Aorta (tissue), 5 donors: ENCODE measurements at regions not wholly inside any gene's neighbourhood (a gene's known extent, or its start where the extent isn't known, plus 50 kb on each side); places are given as distances from the start of the nearest gene placed in this dataset.

Experiments used
- ATAC-seq: fragments of 200-7000 bp; cut with Tn5 transposase; one replicate; pipeline ENCODE4 v1.9.1; 2022; ENCODE audit warnings: moderate library complexity; ENCODE audit not compliant: low FRiP score
- DNase-seq, 2 donors: peaks; one replicate each; pipeline ENCODE4 v3.0.0-alpha.2; 2020
- H3K27ac ChIP-seq, 2 donors: one replicate each; pipeline ENCODE4 v1.5.1; 2013; ENCODE audit warnings: low read length in 2 of 2, mild to moderate bottlenecking in 2 of 2, moderate library complexity in 2 of 2, control low read depth in 1 of 2, inconsistent platforms in 1 of 2, low read depth in 1 of 2
- H3K27me3 ChIP-seq, 2 donors: one replicate each; pipeline ENCODE4 v1.6.1; 2013; ENCODE audit warnings: control low read depth in 1 of 2, low read length in 1 of 2, mild to moderate bottlenecking in 1 of 2, moderate library complexity in 1 of 2; ENCODE audit not compliant: insufficient read depth in 2 of 2, control insufficient read depth in 1 of 2
- H3K36me3 ChIP-seq, 2 donors: one replicate each; pipeline ENCODE4 v1.6.1; 2013; ENCODE audit warnings: control low read depth in 1 of 2, low read length in 1 of 2, mild to moderate bottlenecking in 1 of 2; ENCODE audit not compliant: insufficient read depth in 2 of 2, control insufficient read depth in 1 of 2
- H3K4me1 ChIP-seq, 2 donors: one replicate each; pipeline ENCODE4 v1.6.1; 2013; ENCODE audit warnings: low read length in 2 of 2, control low read depth in 1 of 2, mild to moderate bottlenecking in 1 of 2, moderate library complexity in 1 of 2; ENCODE audit not compliant: insufficient read depth in 2 of 2, control insufficient read depth in 1 of 2
- H3K4me3 ChIP-seq, 2 donors: one replicate each; pipeline ENCODE4 v1.5.1; 2013; ENCODE audit warnings: low read length in 2 of 2, control low read depth in 1 of 2, mild to moderate bottlenecking in 1 of 2
- H3K9me3 ChIP-seq: one replicate; pipeline ENCODE4 v1.6.1; 2013; ENCODE audit warnings: mild to moderate bottlenecking, low read length; ENCODE audit not compliant: control insufficient read depth
- WGBS, 2 donors: extraction: QIAGEN DNeasy Blood & Tissue Kit; methylation state at CpG; one replicate each; pipeline ENCODE4 v1.1.7; 2013; 5-methylcytosine and 5-hydroxymethylcytosine counted together
- intact Hi-C, 2 donors: fragments of 100-400 bp; cut with DNase I; formaldehyde crosslinking; loops; one replicate each; pipeline versions ENCODE4 v1.14.2 to v1.15.0; 2022
- donor health status: healthy with polysubstance abuse.
- donor health status: Bipolar disorder and iron deficiency.
- donor health status: DM: no; HTN: no; CAD: no.
- donor health status: DM: no; HTN: no; CAD: no.
- donor health status: DM: yes; HTN: yes; CAD: no.

DNA sequence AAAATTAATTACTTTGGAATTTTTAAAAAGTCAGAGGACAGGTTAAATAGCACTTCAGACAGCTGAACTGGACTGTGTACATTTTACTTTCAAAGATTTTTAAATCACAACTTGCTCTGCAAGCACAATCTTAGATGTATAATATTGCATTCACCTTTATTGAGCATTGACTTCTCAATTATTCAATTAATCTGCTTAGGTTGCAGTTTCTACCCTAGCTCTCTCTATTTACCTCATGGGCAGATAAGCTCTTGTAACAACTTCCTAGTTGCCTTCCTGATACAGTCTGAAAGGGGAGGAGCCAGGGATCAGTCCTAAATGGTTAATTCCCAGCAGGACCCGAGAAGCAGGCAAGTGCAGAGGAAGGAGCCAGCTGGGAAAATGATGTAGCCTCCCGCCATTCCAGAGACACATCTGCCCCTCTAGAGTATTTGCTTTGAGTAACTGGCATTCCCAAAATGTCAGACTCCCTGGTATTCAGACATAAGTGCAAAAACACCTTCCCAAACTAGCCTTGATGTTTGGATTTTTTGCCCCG lies 302.8 kb downstream of the GALC start:
- no peak for DNase-seq

DNA sequence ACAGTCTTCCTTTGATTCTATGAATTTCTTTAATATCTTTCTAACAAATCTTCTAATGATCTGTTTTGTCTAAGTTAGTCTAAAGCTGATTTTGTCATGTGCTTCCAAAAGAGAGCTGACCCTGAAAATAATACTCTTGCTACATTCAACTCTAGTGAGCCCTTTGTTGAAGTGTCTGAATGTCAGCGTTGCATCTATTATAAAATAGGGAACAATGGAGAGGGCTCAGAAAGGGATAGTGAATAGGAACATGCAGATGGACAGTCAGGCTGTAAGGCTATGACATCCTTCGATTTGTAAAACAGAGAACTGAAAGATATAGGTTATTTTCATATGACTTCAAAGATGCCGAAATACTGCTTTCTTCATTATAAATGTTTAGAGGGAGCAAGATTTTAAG lies 304.5 kb downstream of the GALC start:
- WGBS, 2 donors = 90 to 92% methylated on average over 3 of the region's 3 CpGs
- H3K27ac ChIP-seq = no peak overlapping the region
- H3K4me3 ChIP-seq = no peak overlapping the region
- intact Hi-C loops = no loop called here
- no peak for DNase-seq
- no peaks in the 10 kb centered on the region for H3K36me3 ChIP-seq
- peaks cover 2% of the 10 kb centered on the region for H3K9me3 ChIP-seq
- ATAC-seq = no peak
- H3K27me3 ChIP-seq = no peaks in the 10 kb centered on the region
- H3K4me1 ChIP-seq = no peaks in the 10 kb centered on the region

More for the DNA sequence above, 302.8 kb downstream of the GALC start:
- no peak for ATAC-seq
- 17 to 20% methylated on average over 3 of the region's 3 CpGs for WGBS, 2 donors
- no peaks in the 10 kb centered on the region for H3K4me1 ChIP-seq
- H3K4me3 ChIP-seq = no peak overlapping the region
- intact Hi-C loops = no loop called here
- no peaks in the 10 kb centered on the region for H3K27me3 ChIP-seq
- H3K36me3 ChIP-seq = no peaks in the 10 kb centered on the region
- H3K9me3 ChIP-seq = no peaks in the 10 kb centered on the region
- H3K27ac ChIP-seq = no peak overlapping the region

DNA sequence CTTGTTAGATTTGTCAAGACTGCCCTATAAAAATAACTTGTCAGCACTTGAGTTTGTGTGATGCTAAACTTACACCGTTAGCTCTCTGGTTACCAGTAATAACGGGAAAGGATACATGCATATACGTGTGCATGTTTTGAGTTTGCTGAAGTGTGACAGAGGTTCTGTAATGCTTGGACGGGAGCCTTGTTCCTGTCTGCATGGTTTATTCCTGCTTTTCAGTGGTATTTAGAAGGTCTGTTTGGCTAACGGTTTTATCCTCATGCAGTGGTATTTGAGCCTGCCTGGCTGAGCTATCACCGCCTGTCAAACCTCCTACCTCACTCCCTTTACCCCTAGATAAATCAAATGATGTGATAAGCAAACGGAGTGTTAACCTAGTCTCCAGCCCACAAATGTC lies 305.6 kb downstream of the GALC start:
- intact Hi-C loops = no loop called here
- Histone ChIP-seq H3K27me3 (no peaks in the 10 kb centered on the region), H3K9me3 (peaks cover 4% of the 10 kb centered on the region), H3K36me3 (no peaks in the 10 kb centered on the region), H3K4me1 (no peaks in the 10 kb centered on the region), H3K4me3 (no peak overlapping the region), H3K27ac (no peak overlapping the region)
- WGBS, 2 donors = 10 to 12% methylated on average over 7 of the region's 7 CpGs
- ATAC-seq = no peak
- DNase-seq = no peak

DNA sequence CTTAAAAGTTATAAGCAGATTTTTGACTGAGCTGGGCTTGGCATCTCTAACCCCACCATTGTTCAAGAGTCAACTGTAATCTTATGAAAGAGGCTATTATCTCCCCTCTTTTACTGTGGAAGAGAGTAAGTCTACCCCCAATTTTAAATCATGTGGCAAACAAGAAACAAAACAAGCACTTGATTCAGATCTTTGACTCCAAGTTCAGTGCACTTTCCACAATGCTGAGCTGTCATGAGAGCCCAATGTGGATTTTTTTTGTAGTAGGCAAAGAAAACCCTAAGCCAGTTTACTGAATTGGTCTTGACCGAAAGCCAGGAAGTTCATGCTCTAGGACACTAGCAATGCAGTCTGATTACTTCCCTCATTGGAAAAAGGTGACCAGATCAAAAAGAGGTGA lies 306.2 kb downstream of the GALC start:
- no peaks in the 10 kb centered on the region for H3K27me3 ChIP-seq
- no peak overlapping the region for H3K4me3 ChIP-seq
- H3K9me3 ChIP-seq = peaks cover 4% of the 10 kb centered on the region
- 92 to 93% methylated on average over 1 of the region's 1 CpG for WGBS, 2 donors
- ATAC-seq (no peak), DNase-seq (no peak)
- no peaks in the 10 kb centered on the region for H3K4me1 ChIP-seq
- H3K27ac ChIP-seq = no peak overlapping the region
- intact Hi-C loops = no loop called here
- H3K36me3 ChIP-seq = no peaks in the 10 kb centered on the region

DNA sequence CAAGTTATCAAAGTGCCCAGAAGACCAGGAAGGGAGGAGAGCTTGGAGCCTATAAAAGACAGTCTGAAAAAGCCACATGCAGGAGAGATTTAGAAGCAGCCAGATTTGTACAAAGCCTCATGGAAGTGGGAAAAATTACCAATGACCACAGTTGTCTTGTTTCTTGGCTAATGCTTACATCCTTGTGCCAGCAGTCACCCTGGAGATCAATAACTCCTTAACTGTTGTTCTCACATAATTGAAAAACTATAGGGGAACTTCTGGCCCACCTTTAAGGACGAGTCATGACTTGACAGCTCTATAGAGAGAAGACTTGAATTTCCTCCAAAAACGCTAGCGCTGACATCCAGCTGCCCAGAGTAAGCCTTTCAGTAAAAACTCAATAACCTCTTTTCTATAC lies 313.1 kb downstream of the GALC start:
- no peak for DNase-seq

DNA sequence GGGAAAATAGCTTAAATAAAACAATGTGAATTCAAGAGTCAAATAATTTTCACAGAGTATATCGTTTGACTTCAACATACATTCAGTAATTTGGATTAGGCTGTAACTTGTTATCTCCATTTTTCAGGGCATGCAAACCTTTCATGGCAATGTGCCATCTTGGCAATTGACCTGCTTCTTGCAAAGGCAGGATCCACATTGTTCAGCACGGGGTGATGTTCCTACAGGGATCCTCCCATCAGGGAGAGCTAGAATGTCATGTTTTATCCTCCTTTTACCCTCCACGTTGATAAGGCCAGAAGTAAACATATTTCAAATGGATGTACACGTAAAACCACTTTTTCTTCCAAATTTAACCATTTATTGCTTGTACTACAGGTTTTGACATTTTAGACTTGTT lies 314.4 kb downstream of the GALC start:
- 37 to 40% methylated on average over 4 of the region's 4 CpGs for WGBS, 2 donors
- no peak for ATAC-seq

More for the DNA sequence above, 313.1 kb downstream of the GALC start:
- Histone ChIP-seq H3K36me3 (no peaks in the 10 kb centered on the region), H3K4me3 (no peak overlapping the region), H3K27ac (no peak overlapping the region), H3K4me1 (no peaks in the 10 kb centered on the region), H3K9me3 (peaks cover 4% of the 10 kb centered on the region), H3K27me3 (peaks cover 0 to 2% of the 10 kb centered on the region in 2 donors)
- intact Hi-C loops = no loop called here
- 60 to 64% methylated on average over 3 of the region's 3 CpGs for WGBS, 2 donors
- ATAC-seq = no peak

DNA sequence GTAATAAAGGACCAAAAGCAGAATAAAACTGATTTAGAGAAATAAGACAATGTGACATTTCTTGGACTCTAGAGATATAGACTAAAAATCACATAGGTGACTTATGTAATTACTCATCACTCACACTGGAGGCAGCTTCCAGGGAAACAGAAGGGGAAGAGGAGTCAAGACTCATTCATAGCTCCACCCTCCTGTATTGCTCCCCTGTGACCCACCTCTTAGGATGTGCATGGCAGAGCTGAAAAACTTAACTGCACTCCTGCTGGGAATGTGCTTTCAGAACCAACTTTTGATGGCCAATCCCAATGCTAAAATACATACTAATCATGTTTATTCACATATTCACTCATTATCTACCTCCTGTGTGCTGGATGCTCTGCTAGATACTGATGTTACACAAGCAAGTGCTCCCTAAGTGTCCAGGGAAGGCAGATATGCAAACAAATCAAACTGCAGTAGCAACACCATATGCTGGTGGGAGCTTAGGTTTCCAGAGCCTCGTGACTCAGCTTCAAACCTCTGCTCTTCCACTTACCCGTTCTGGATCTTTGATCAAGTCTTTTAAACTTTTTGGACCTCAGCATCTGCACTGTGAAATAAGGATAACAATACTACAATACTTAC lies 316.1 kb downstream of the GALC start:
- 55 to 59% methylated on average over 2 of the region's 2 CpGs for WGBS, 2 donors
- intact Hi-C loops = no loop called here
- DNase-seq = no peak

More for the DNA sequence above, 314.4 kb downstream of the GALC start:
- Histone ChIP-seq H3K27ac (no peak overlapping the region), H3K27me3 (peaks cover 0 to 2% of the 10 kb centered on the region in 2 donors), H3K9me3 (peaks cover 2% of the 10 kb centered on the region), H3K4me3 (no peak overlapping the region), H3K36me3 (no peaks in the 10 kb centered on the region), H3K4me1 (no peaks in the 10 kb centered on the region)
- intact Hi-C loops = no loop called here
- no peak for DNase-seq

DNA sequence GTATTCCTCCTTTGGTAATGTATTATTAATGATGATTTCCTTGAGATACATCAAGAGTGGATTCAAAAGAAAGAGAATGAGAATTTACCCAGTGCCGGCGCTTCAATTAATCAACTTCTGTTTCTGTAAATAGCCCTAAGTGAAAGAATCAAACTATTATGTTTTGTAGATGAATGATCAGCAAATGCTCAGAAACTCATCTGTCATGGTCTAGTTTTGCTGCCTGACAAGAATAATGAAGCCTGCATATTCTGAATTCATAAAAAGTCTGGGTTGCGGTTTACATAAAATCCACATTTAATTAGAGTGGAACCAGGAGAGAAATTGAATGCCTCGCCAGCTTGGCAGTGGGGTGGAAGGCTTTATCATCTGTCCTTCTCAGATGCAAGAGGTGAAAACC lies 325.3 kb downstream of the GALC start:
- 45 to 59% methylated on average over 4 of the region's 4 CpGs for WGBS, 2 donors
- DNase-seq = no peak

More for the DNA sequence above, 316.1 kb downstream of the GALC start:
- H3K4me1 ChIP-seq = no peaks in the 10 kb centered on the region
- peaks cover 0 to 2% of the 10 kb centered on the region in 2 donors for H3K27me3 ChIP-seq
- no peaks in the 10 kb centered on the region for H3K9me3 ChIP-seq
- H3K36me3 ChIP-seq = no peaks in the 10 kb centered on the region
- no peak overlapping the region for H3K27ac ChIP-seq
- ATAC-seq = no peak
- H3K4me3 ChIP-seq = no peak overlapping the region

DNA sequence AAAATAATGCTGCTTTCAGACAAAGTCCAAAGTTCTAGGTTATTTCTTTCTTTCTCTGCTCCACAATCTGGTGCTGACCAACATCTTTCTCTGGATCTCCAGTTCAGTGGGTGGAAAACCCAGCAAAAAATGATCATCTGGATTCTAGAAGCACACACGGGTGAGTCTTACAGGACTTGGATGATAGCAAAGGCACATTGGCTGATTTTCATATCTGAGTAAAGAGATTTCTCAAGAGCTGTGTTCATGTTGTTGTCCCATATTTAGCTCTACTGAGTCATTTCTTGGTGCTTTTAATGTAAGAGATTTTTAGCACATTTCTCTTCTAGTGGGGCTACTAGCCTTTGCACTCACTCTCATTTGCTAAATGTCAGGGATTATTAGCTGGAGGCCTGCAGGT lies 336.7 kb downstream of the GALC start:
- no peak for ATAC-seq
- intact Hi-C loops = no loop called here
- H3K4me1 ChIP-seq = no peaks in the 10 kb centered on the region
- no peak overlapping the region for H3K27ac ChIP-seq
- no peaks in the 10 kb centered on the region for H3K27me3 ChIP-seq
- WGBS, 2 donors = 30 to 32% methylated on average over 1 of the region's 1 CpG
- no peak overlapping the region for H3K4me3 ChIP-seq
- peaks cover 4% of the 10 kb centered on the region for H3K9me3 ChIP-seq
- no peak for DNase-seq
- H3K36me3 ChIP-seq = no peaks in the 10 kb centered on the region

More for the DNA sequence above, 325.3 kb downstream of the GALC start:
- no peak for ATAC-seq
- H3K9me3 ChIP-seq = no peaks in the 10 kb centered on the region
- no peaks in the 10 kb centered on the region for H3K4me1 ChIP-seq
- H3K4me3 ChIP-seq = no peak overlapping the region
- no peak overlapping the region for H3K27ac ChIP-seq
- no peaks in the 10 kb centered on the region for H3K27me3 ChIP-seq
- H3K36me3 ChIP-seq = no peaks in the 10 kb centered on the region
- intact Hi-C loops = no loop called here
